GM21737 (cell line): ENCODE measurements at regions not wholly inside any gene's neighbourhood (a gene's known extent, or its start where the extent isn't known, plus 50 kb on each side); places are given as distances from the start of the nearest gene placed in this dataset.
A peak's percentile ranks its signal among the peaks of the same experiment; 100 is the strongest.
"Not testable (repeated sequence)": the region's sequence is repeated elsewhere in the genome, so short reads cannot be mapped to it uniquely, and the experiment has no call there.

Experiments used
- ATAC-seq: cut with Tn5 transposase; IDR thresholded peaks from one replicate; pipeline ENCODE4 v1.9.1; 2021; ENCODE audit warnings: mild to moderate bottlenecking, moderate library complexity; ENCODE audit not compliant: unreplicated experiment

GRCh38 chrX:113539599-113540356 is 699.1 kb upstream of the AMOT start:
- no peak for ATAC-seq

- no peak for ATAC-seq
These were observed 688.9 kb upstream of the AMOT start for GRCh38 chrX:113529426-113530013.

GRCh38 chrX:113522814-113523213 is 682.2 kb upstream of the AMOT start:
- peak; percentile 88 for ATAC-seq

GRCh38 chrX:113514906-113515305 is 674.3 kb upstream of the AMOT start:
- ATAC-seq = no peak

- ATAC-seq = no peak
These were observed 672.2 kb upstream of the AMOT start for GRCh38 chrX:113512700-113513395.

GRCh38 chrX:113510586-113510985 is 670.0 kb upstream of the AMOT start:
- ATAC-seq = no peak

GRCh38 chrX:113492895-113493294 is 652.3 kb upstream of the AMOT start:
- no peak for ATAC-seq

- ATAC-seq = no peak
These were observed 632.8 kb upstream of the AMOT start for GRCh38 chrX:113473418-113473817.

GRCh38 chrX:113473015-113473414 is 632.4 kb upstream of the AMOT start:
- ATAC-seq = not testable (repeated sequence)

GRCh38 chrX:113470166-113470565 is 629.5 kb upstream of the AMOT start:
- no peak for ATAC-seq

- no peak for ATAC-seq
These were observed 617.1 kb upstream of the AMOT start for GRCh38 chrX:113457719-113458118.

GRCh38 chrX:113455582-113455981 is 615.0 kb upstream of the AMOT start:
- no peak for ATAC-seq

- no peak for ATAC-seq
These were observed 588.4 kb upstream of the AMOT start for GRCh38 chrX:113429011-113429410.

GRCh38 chrX:113422323-113422722 is 581.7 kb upstream of the AMOT start:
- ATAC-seq = no peak

- ATAC-seq = no peak
These were observed 580.8 kb upstream of the AMOT start for GRCh38 chrX:113421432-113421831.

- ATAC-seq = no peak
These were observed 571.5 kb upstream of the AMOT start for GRCh38 chrX:113412106-113412505.

GRCh38 chrX:113408843-113409242 is 568.2 kb upstream of the AMOT start:
- ATAC-seq = no peak

GRCh38 chrX:113400193-113400704 is 559.6 kb upstream of the AMOT start:
- no peak for ATAC-seq

- ATAC-seq = no peak
These were observed 559.0 kb upstream of the AMOT start for GRCh38 chrX:113399506-113400192.

GRCh38 chrX:113392355-113392754 is 551.7 kb upstream of the AMOT start:
- no peak for ATAC-seq

- no peak for ATAC-seq
These were observed 551.2 kb upstream of the AMOT start for GRCh38 chrX:113391875-113392274.
